HG02623 (cell line): ENCODE measurements at regions not wholly inside any gene's neighbourhood (a gene's known extent, or its start where the extent isn't known, plus 50 kb on each side); places are given as distances from the start of the nearest gene placed in this dataset.

Experiments
- ATAC-seq: cut with Tn5 transposase; IDR thresholded peaks from one replicate; pipeline ENCODE4 v1.9.1; 2021; ENCODE audit warnings: moderate library complexity; ENCODE audit not compliant: unreplicated experiment

- ATAC-seq, result no peak
These were observed 55.9 kb upstream of the SLIT3 start for GRCh38 chr5:169356811-169357210.

GRCh38 chr5:169356181-169356580 is 55.2 kb upstream of the SLIT3 start:
- ATAC-seq, result no peak

- ATAC-seq, result no peak
These were observed 54.0 kb upstream of the SLIT3 start for GRCh38 chr5:169354921-169355320.

GRCh38 chr5:169354263-169354662 is 53.3 kb upstream of the SLIT3 start:
- ATAC-seq, result no peak

- ATAC-seq, result no peak
These were observed 52.0 kb upstream of the SLIT3 start for GRCh38 chr5:169352901-169353300.

GRCh38 chr5:169351721-169352120 is 50.8 kb upstream of the SLIT3 start:
- no peak for ATAC-seq

GRCh38 chr5:169350759-169351240 is 49.9 kb upstream of the SLIT3 start:
- ATAC-seq, result no peak
